IPS-15b (cell line): ENCODE measurements at regions not wholly inside any gene's neighbourhood (a gene's known extent, or its start where the extent isn't known, plus 50 kb on each side); places are given as distances from the start of the nearest gene placed in this dataset.

ENCODE experiments used
- H3K27me3 ChIP-seq: one replicate; pipeline ENCODE4 v1.6.1; 2013; ENCODE audit warnings: low read length; ENCODE audit not compliant: control insufficient read depth, insufficient read depth
- H3K36me3 ChIP-seq: one replicate; pipeline ENCODE4 v1.6.1; 2013; ENCODE audit warnings: low read length; ENCODE audit not compliant: control insufficient read depth, insufficient read depth
- H3K4me1 ChIP-seq: one replicate; pipeline ENCODE4 v1.6.1; 2013; ENCODE audit warnings: mild to moderate bottlenecking, low read length; ENCODE audit not compliant: control insufficient read depth, insufficient read depth
- H3K4me3 ChIP-seq: one replicate; pipeline ENCODE4 v1.5.1; 2013; ENCODE audit warnings: low read depth, low read length
- H3K9ac ChIP-seq: one replicate; pipeline ENCODE4 v1.6.1; 2013; ENCODE audit warnings: low read depth, mild to moderate bottlenecking, low read length
- H3K9me3 ChIP-seq: one replicate; pipeline ENCODE4 v1.6.1; 2013; ENCODE audit warnings: mild to moderate bottlenecking, low read length; ENCODE audit not compliant: control insufficient read depth, insufficient read depth

GRCh38 chr13:40439928-40440327 lies 226.5 kb downstream of the FOXO1 start:
- no peak overlapping the region for H3K4me3 ChIP-seq

GRCh38 chr13:40440990-40441820 lies 225.2 kb downstream of the FOXO1 start:
- H3K36me3 ChIP-seq: no peaks in the 10 kb centered on the region
- H3K9ac ChIP-seq: no peak overlapping the region
- no peaks in the 10 kb centered on the region for H3K9me3 ChIP-seq
- no peaks in the 10 kb centered on the region for H3K27me3 ChIP-seq
- H3K4me3 ChIP-seq: no peak overlapping the region
- no peaks in the 10 kb centered on the region for H3K4me1 ChIP-seq

More at GRCh38 chr13:40439928-40440327, 226.5 kb downstream of the FOXO1 start:
- H3K9ac ChIP-seq: no peak overlapping the region
- no peaks in the 10 kb centered on the region for H3K4me1 ChIP-seq
- H3K27me3 ChIP-seq: no peaks in the 10 kb centered on the region
- no peaks in the 10 kb centered on the region for H3K36me3 ChIP-seq
- no peaks in the 10 kb centered on the region for H3K9me3 ChIP-seq

DNA sequence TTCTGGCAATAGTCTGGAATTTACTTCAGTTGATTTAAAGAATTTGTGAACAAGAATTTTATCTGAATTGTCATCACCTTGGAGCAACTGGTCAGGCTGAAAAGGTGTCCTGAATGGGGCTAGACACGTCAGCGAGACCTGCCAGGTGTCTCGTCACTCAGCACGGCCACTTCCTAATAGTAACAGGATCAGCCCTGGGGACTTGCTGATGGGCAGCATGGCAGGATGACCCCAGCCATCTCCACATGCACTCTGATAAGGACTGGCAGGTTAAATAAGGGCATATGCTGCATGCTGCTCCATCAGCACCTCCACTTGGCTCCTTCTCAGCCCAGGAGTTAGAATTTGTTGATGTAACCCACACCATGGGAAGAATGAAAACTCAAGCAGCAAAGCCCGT lies 224.2 kb downstream of the FOXO1 start:
- Histone ChIP-seq H3K9me3 (no peaks in the 10 kb centered on the region), H3K27me3 (no peaks in the 10 kb centered on the region), H3K9ac (no peak overlapping the region), H3K4me1 (no peaks in the 10 kb centered on the region), H3K4me3 (no peak overlapping the region), H3K36me3 (no peaks in the 10 kb centered on the region)

DNA sequence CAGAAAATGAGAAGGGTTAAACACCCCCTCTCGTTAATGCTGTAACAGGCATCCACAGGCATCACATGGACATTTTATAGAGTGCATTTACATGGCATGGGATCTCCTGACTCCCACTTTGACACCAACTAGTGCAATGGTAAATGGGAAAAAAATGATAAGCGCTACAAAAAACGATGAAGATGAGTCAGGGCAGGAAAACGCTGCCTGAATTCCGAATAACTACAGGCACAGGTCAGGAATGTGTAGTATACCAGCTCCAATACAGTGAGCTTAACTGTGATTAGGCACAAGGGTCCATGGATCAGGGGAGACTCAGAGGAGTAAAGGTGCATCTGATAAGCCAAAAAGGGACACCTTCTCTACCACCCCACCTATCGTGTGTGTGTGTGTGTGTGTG lies 223.6 kb downstream of the FOXO1 start:
- H3K4me3 ChIP-seq: no peak overlapping the region
- no peaks in the 10 kb centered on the region for H3K36me3 ChIP-seq
- H3K4me1 ChIP-seq: no peaks in the 10 kb centered on the region
- no peaks in the 10 kb centered on the region for H3K27me3 ChIP-seq
- no peaks in the 10 kb centered on the region for H3K9me3 ChIP-seq
- H3K9ac ChIP-seq: no peak overlapping the region

GRCh38 chr13:40444241-40444640 lies 222.2 kb downstream of the FOXO1 start:
- no peaks in the 10 kb centered on the region for H3K4me1 ChIP-seq
- no peaks in the 10 kb centered on the region for H3K27me3 ChIP-seq
- H3K4me3 ChIP-seq: no peak overlapping the region
- H3K9ac ChIP-seq: no peak overlapping the region
- H3K36me3 ChIP-seq: no peaks in the 10 kb centered on the region
- no peaks in the 10 kb centered on the region for H3K9me3 ChIP-seq

DNA sequence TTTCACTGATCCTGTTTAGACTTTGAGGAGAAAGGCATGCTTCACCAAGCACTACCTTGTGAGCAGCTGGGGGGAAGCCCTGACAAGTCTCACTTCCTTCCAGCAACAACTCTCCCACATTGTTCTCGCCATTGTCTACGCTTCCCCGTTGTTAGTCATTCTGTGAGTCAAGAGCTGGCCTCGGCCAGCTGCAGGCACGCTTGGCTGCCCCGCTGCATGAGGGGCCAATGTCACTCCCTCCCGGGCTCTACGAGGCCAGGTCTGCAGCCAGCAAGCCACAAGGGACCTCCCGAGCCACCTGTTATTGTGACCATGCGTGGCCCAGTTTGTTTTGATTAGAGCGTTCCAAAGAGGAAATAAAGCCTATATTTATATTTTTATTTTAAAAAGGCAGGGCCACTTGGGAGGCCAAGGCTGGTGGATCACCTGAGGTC lies 220.9 kb downstream of the FOXO1 start:
- Histone ChIP-seq H3K4me1 (no peaks in the 10 kb centered on the region), H3K36me3 (no peaks in the 10 kb centered on the region), H3K4me3 (no peak overlapping the region)

DNA sequence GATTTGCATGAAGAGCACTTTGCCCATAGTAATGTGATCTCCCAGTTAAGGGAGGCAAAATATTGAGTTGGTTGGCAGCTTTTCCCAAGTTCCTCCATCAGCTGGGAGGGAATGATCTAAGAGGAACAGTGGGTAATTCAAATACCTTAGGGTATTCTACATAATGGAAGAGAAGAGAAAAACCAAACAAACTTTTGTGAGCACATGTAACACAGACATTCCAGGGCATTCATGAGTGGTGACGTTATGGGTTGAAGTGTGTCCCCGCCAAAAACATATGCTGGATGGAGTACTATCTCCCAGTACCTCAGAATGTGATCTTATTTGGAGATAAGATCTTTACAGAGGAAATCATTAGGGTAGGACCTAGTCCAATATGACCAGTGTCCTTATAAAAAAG lies 220.1 kb downstream of the FOXO1 start:
- Histone ChIP-seq H3K4me1 (no peaks in the 10 kb centered on the region), H3K9me3 (no peaks in the 10 kb centered on the region), H3K4me3 (no peak overlapping the region), H3K9ac (no peak overlapping the region), H3K27me3 (no peaks in the 10 kb centered on the region), H3K36me3 (no peaks in the 10 kb centered on the region)

More for the DNA sequence above, 220.9 kb downstream of the FOXO1 start:
- Histone ChIP-seq H3K27me3 (no peaks in the 10 kb centered on the region), H3K9me3 (no peaks in the 10 kb centered on the region), H3K9ac (no peak overlapping the region)

- Histone ChIP-seq H3K27me3 (no peaks in the 10 kb centered on the region), H3K4me1 (no peaks in the 10 kb centered on the region), H3K9ac (no peak overlapping the region), H3K36me3 (no peaks in the 10 kb centered on the region), H3K4me3 (no peak overlapping the region), H3K9me3 (no peaks in the 10 kb centered on the region)
Measured at GRCh38 chr13:40447857-40448256, 218.6 kb downstream of the FOXO1 start.

- Histone ChIP-seq H3K27me3 (no peaks in the 10 kb centered on the region), H3K4me3 (no peak overlapping the region), H3K9ac (no peak overlapping the region), H3K9me3 (no peaks in the 10 kb centered on the region), H3K4me1 (no peaks in the 10 kb centered on the region), H3K36me3 (no peaks in the 10 kb centered on the region)
Measured at GRCh38 chr13:40452038-40452666, 214.3 kb downstream of the FOXO1 start.

DNA sequence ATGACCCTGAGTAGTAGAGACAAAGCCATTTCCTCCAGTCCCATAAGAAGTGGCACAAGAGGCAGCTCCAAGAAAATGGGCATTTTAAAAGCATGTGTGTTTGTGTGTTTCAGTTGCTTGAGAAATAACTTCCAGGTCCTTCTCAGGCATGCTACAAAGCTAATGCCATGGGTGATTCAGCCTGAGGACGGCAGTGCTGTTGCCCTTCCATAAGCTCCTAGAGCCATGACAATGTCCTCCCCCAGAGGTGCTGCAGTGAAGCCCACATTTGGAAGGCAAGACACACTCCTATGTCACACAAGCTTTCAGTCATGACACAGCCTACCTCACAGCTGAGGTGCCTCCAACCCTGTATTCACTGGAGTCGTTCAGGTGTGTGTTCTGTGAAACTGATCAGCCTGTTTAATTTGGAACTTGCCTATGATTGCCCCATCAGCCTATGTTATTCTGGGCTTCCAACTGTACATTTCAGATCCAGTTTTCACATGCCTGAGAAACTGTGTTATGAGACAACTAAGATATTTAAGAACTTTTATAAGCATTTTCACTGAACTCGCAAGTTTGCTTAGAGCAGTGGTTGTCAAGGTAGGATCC lies 213.6 kb downstream of the FOXO1 start:
- H3K4me1 ChIP-seq: no peaks in the 10 kb centered on the region
- H3K36me3 ChIP-seq: no peaks in the 10 kb centered on the region
- no peaks in the 10 kb centered on the region for H3K9me3 ChIP-seq
- H3K4me3 ChIP-seq: no peak overlapping the region
- H3K27me3 ChIP-seq: no peaks in the 10 kb centered on the region
- no peak overlapping the region for H3K9ac ChIP-seq

GRCh38 chr13:40453351-40454021 lies 213.0 kb downstream of the FOXO1 start:
- Histone ChIP-seq H3K9ac (no peak overlapping the region), H3K4me3 (no peak overlapping the region), H3K4me1 (no peaks in the 10 kb centered on the region), H3K36me3 (no peaks in the 10 kb centered on the region), H3K9me3 (no peaks in the 10 kb centered on the region), H3K27me3 (no peaks in the 10 kb centered on the region)
